ENCODE measurements at regions not wholly inside any gene's neighbourhood (a gene's known extent, or its start where the extent isn't known, plus 50 kb on each side); places are given as distances from the start of the nearest gene placed in this dataset.

- no peaks in the 10 kb centered on the region for H3F3A ChIP-seq (ENCODE audit: insufficient read depth)
- TF ChIP-seq EZH2 (IDR thresholded peaks at IDR 0.05; ENCODE audit: insufficient read depth, poor library complexity, severe bottlenecking) (no peak), EZH2phosphoT487 (IDR thresholded peaks at IDR 0.05; ENCODE audit: insufficient read depth, low read depth) (no peak)
- no peak overlapping the region for H3K27ac ChIP-seq
- H3K9ac ChIP-seq: no peak overlapping the region
- H3K4me2 ChIP-seq (ENCODE audit: unreplicated experiment): no peak overlapping the region
- H3K27me3 ChIP-seq (replicated peaks; ENCODE audit: insufficient read depth): no peaks in the 10 kb centered on the region
- no peaks in the 10 kb centered on the region for H3K9me2 ChIP-seq (ENCODE audit: insufficient read depth)
- no peaks in the 10 kb centered on the region for H3K79me2 ChIP-seq (ENCODE audit: insufficient read depth)
- H4K20me1 ChIP-seq (ENCODE audit: insufficient read depth): no peaks in the 10 kb centered on the region
- in situ Hi-C loops (cut with MboI): no loop called here
- DNase-seq: no peak
- H2AFZ ChIP-seq: no peak overlapping the region
- no peaks in the 10 kb centered on the region for H3K9me3 ChIP-seq (ENCODE audit: low read depth)
- WGBS, 2 experiments (ENCODE audit: low coverage in 1 of 2, low lambda C conversion rate in 2 of 2, missing lambda C conversion rate in 2 of 2): 1 to 2% methylated on average over 6 of the region's 6 CpGs
- H3K4me3 ChIP-seq: no peak overlapping the region
- no peaks in the 10 kb centered on the region for H3K4me1 ChIP-seq (ENCODE audit: insufficient read depth)
- H3K36me3 ChIP-seq (ENCODE audit: low read depth): no peaks in the 10 kb centered on the region
These were observed 435.0 kb upstream of the CADM1 start for GRCh38 chr11:115939104-115939730.

GRCh38 chr11:115933564-115933963 lies 429.3 kb upstream of the CADM1 start:
- 9 to 11% methylated on average over 4 of the region's 4 CpGs for WGBS, 2 experiments (ENCODE audit: low coverage in 1 of 2, low lambda C conversion rate in 2 of 2, missing lambda C conversion rate in 2 of 2)
- in situ Hi-C loops (cut with MboI): no loop called here
- H3F3A ChIP-seq (ENCODE audit: insufficient read depth): no peaks in the 10 kb centered on the region
- H4K20me1 ChIP-seq (ENCODE audit: insufficient read depth): no peaks in the 10 kb centered on the region
- H2AFZ ChIP-seq: no peak overlapping the region
- no peak for DNase-seq
- H3K27ac ChIP-seq: no peak overlapping the region
- no peaks in the 10 kb centered on the region for H3K9me3 ChIP-seq (ENCODE audit: low read depth)
- H3K36me3 ChIP-seq (ENCODE audit: low read depth): no peaks in the 10 kb centered on the region
- no peak overlapping the region for H3K4me3 ChIP-seq
- no peaks in the 10 kb centered on the region for H3K27me3 ChIP-seq (replicated peaks; ENCODE audit: insufficient read depth)
- no peaks in the 10 kb centered on the region for H3K9me2 ChIP-seq (ENCODE audit: insufficient read depth)
- TF ChIP-seq EZH2phosphoT487 (IDR thresholded peaks at IDR 0.05; ENCODE audit: insufficient read depth, low read depth) (no peak), EZH2 (IDR thresholded peaks at IDR 0.05; ENCODE audit: insufficient read depth, poor library complexity, severe bottlenecking) (no peak)
- no peak overlapping the region for H3K9ac ChIP-seq
- H3K79me2 ChIP-seq (ENCODE audit: insufficient read depth): no peaks in the 10 kb centered on the region
- no peaks in the 10 kb centered on the region for H3K4me1 ChIP-seq (ENCODE audit: insufficient read depth)
- H3K4me2 ChIP-seq (ENCODE audit: unreplicated experiment): no peak overlapping the region

GRCh38 chr11:115931548-115932083 lies 427.4 kb upstream of the CADM1 start:
- H3K9me2 ChIP-seq (ENCODE audit: insufficient read depth): no peaks in the 10 kb centered on the region
- H3K4me3 ChIP-seq: no peak overlapping the region
- H3K9me3 ChIP-seq (ENCODE audit: low read depth): no peaks in the 10 kb centered on the region
- no peak overlapping the region for H3K27ac ChIP-seq
- H2AFZ ChIP-seq: no peak overlapping the region
- no peaks in the 10 kb centered on the region for H3K79me2 ChIP-seq (ENCODE audit: insufficient read depth)
- H3K36me3 ChIP-seq (ENCODE audit: low read depth): no peaks in the 10 kb centered on the region
- TF ChIP-seq EZH2phosphoT487 (IDR thresholded peaks at IDR 0.05; ENCODE audit: insufficient read depth, low read depth) (no peak), EZH2 (IDR thresholded peaks at IDR 0.05; ENCODE audit: insufficient read depth, poor library complexity, severe bottlenecking) (no peak)
- H3K9ac ChIP-seq: no peak overlapping the region
- DNase-seq: no peak
- no peaks in the 10 kb centered on the region for H4K20me1 ChIP-seq (ENCODE audit: insufficient read depth)
- in situ Hi-C loops (cut with MboI): no loop called here
- H3K4me2 ChIP-seq (ENCODE audit: unreplicated experiment): no peak overlapping the region
- no peaks in the 10 kb centered on the region for H3F3A ChIP-seq (ENCODE audit: insufficient read depth)
- no peaks in the 10 kb centered on the region for H3K27me3 ChIP-seq (replicated peaks; ENCODE audit: insufficient read depth)
- no peaks in the 10 kb centered on the region for H3K4me1 ChIP-seq (ENCODE audit: insufficient read depth)
- WGBS, 2 experiments (ENCODE audit: low coverage in 1 of 2, low lambda C conversion rate in 2 of 2, missing lambda C conversion rate in 2 of 2): 5 to 8% methylated on average over 1 of the region's 1 CpG

- Histone ChIP-seq H3K27me3 (replicated peaks; ENCODE audit: insufficient read depth) (no peaks in the 10 kb centered on the region), H3K79me2 (ENCODE audit: insufficient read depth) (no peaks in the 10 kb centered on the region), H3K9me3 (ENCODE audit: low read depth) (no peaks in the 10 kb centered on the region), H3K27ac (no peak overlapping the region), H4K20me1 (ENCODE audit: insufficient read depth) (no peaks in the 10 kb centered on the region), H3K9me2 (ENCODE audit: insufficient read depth) (no peaks in the 10 kb centered on the region), H3K36me3 (ENCODE audit: low read depth) (no peaks in the 10 kb centered on the region), H3K9ac (no peak overlapping the region), H3K4me1 (ENCODE audit: insufficient read depth) (no peaks in the 10 kb centered on the region), H3K4me3 (no peak overlapping the region), H3F3A (ENCODE audit: insufficient read depth) (no peaks in the 10 kb centered on the region), H2AFZ (no peak overlapping the region), H3K4me2 (ENCODE audit: unreplicated experiment) (no peak overlapping the region)
- 11 to 29% methylated on average over 2 to 3 of the region's 3 CpGs for WGBS, 2 experiments (ENCODE audit: low coverage in 1 of 2, low lambda C conversion rate in 2 of 2, missing lambda C conversion rate in 2 of 2)
- in situ Hi-C loops (cut with MboI): no loop called here
- DNase-seq: no peak
- TF ChIP-seq EZH2phosphoT487 (IDR thresholded peaks at IDR 0.05; ENCODE audit: insufficient read depth, low read depth): no peak
- TF ChIP-seq EZH2 (IDR thresholded peaks at IDR 0.05; ENCODE audit: insufficient read depth, poor library complexity, severe bottlenecking): no peak
These were observed 426.8 kb upstream of the CADM1 start for GRCh38 chr11:115930886-115931547.

Data from GM23248 (cell line).